Hepatocyte (in vitro differentiated cells): ENCODE measurements at regions not wholly inside any gene's neighbourhood (a gene's known extent, or its start where the extent isn't known, plus 50 kb on each side); places are given as distances from the start of the nearest gene placed in this dataset.

Experiments used
- DNase-seq: peaks from one replicate; pipeline ENCODE4 v3.0.0-alpha.2; 2016; ENCODE audit warnings: low spot score
- H2AFZ ChIP-seq: fragments of 200-600 bp; sonication (generic); 2 replicates; pipeline ENCODE4 v1.6.0; 2016; ENCODE audit warnings: antibody characterized with exemption, mild to moderate bottlenecking
- H3K27ac ChIP-seq: fragments of 200-600 bp; sonication (generic); 2 replicates; pipeline ENCODE4 v1.5.1; 2016; ENCODE audit warnings: mild to moderate bottlenecking
- H3K27me3 ChIP-seq: fragments of 200-600 bp; sonication (generic); 2 replicates; pipeline ENCODE4 v1.6.1; 2016
- H3K36me3 ChIP-seq: fragments of 200-600 bp; sonication (generic); replicated peaks from 2 replicates; pipeline ENCODE4 v1.5.1; 2016; ENCODE audit warnings: low read depth; ENCODE audit not compliant: insufficient read depth
- H3K4me1 ChIP-seq: fragments of 200-600 bp; sonication (generic); 2 replicates; pipeline ENCODE4 v1.5.1; 2016; ENCODE audit warnings: mild to moderate bottlenecking, moderate library complexity; ENCODE audit not compliant: insufficient read depth
- H3K4me2 ChIP-seq: fragments of 200-600 bp; sonication (generic); 2 replicates; pipeline ENCODE4 v1.6.0; 2016
- H3K4me3 ChIP-seq: fragments of 200-600 bp; sonication (generic); 2 replicates; pipeline ENCODE4 v1.5.1; 2016; ENCODE audit warnings: mild to moderate bottlenecking
- H3K79me2 ChIP-seq: fragments of 200-600 bp; sonication (generic); 2 replicates; pipeline ENCODE4 v1.6.0; 2017; ENCODE audit warnings: mild to moderate bottlenecking
- H3K9me2 ChIP-seq: fragments of 200-600 bp; sonication (generic); replicated peaks from 2 replicates; pipeline ENCODE4 v1.6.0; 2017; ENCODE audit warnings: mild to moderate bottlenecking; ENCODE audit not compliant: insufficient read depth
- H3K9me3 ChIP-seq: fragments of 200-600 bp; sonication (generic); 2 replicates; pipeline ENCODE4 v1.5.1; 2016; ENCODE audit warnings: low read depth, mild to moderate bottlenecking
- H4K20me1 ChIP-seq: fragments of 200-600 bp; sonication (generic); 2 replicates; pipeline ENCODE4 v1.6.0; 2016; ENCODE audit warnings: mild to moderate bottlenecking; ENCODE audit not compliant: insufficient read depth, poor library complexity, severe bottlenecking
- EZH2 ChIP-seq: fragments of 200-600 bp; sonication (generic); IDR thresholded peaks from 2 replicates; pipeline ENCODE4 v1.6.1; 2016; ENCODE audit warnings: antibody characterized with exemption, mild to moderate bottlenecking, borderline replicate concordance
- EZH2phosphoT487 ChIP-seq: fragments of 200-600 bp; sonication (generic); IDR thresholded peaks from one replicate; pipeline ENCODE4 v1.6.1; 2018; ENCODE audit warnings: antibody characterized with exemption, mild to moderate bottlenecking, low read depth, moderate library complexity; ENCODE audit not compliant: unreplicated experiment, severe bottlenecking
- WGBS: methylation state at CpG from one replicate; pipeline ENCODE4 v1.1.6; 2016; ENCODE audit warnings: low lambda C conversion rate; ENCODE audit errors: missing lambda C conversion rate; 5-methylcytosine and 5-hydroxymethylcytosine counted together
- TF ChIP-seq, protein P1 (sequence below): fragments of 200-600 bp; sonication (generic); IDR thresholded peaks from 2 replicates; pipeline ENCODE4 v1.5.1; 2016; ENCODE audit warnings: antibody characterized with exemption, mild to moderate bottlenecking; ENCODE audit not compliant: poor library complexity

GRCh38 chr6:105952326-105952725 lies 133.8 kb upstream of the PRDM1 start:
- TF ChIP-seq, protein P1, sequence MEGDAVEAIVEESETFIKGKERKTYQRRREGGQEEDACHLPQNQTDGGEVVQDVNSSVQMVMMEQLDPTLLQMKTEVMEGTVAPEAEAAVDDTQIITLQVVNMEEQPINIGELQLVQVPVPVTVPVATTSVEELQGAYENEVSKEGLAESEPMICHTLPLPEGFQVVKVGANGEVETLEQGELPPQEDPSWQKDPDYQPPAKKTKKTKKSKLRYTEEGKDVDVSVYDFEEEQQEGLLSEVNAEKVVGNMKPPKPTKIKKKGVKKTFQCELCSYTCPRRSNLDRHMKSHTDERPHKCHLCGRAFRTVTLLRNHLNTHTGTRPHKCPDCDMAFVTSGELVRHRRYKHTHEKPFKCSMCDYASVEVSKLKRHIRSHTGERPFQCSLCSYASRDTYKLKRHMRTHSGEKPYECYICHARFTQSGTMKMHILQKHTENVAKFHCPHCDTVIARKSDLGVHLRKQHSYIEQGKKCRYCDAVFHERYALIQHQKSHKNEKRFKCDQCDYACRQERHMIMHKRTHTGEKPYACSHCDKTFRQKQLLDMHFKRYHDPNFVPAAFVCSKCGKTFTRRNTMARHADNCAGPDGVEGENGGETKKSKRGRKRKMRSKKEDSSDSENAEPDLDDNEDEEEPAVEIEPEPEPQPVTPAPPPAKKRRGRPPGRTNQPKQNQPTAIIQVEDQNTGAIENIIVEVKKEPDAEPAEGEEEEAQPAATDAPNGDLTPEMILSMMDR, result no peak
- TF ChIP-seq EZH2phosphoT487 (no peak), EZH2 (no peak)

GRCh38 chr6:105951322-105951721 lies 134.8 kb upstream of the PRDM1 start:
- DNase-seq, result no peak
- no peaks in the 10 kb centered on the region for H3K4me1 ChIP-seq
- no peaks in the 10 kb centered on the region for H3K36me3 ChIP-seq
- no peak overlapping the region for H3K4me3 ChIP-seq
- no peak overlapping the region for H3K4me2 ChIP-seq
- no peaks in the 10 kb centered on the region for H3K79me2 ChIP-seq
- no peaks in the 10 kb centered on the region for H4K20me1 ChIP-seq
- no peaks in the 10 kb centered on the region for H3K27me3 ChIP-seq
- no peaks in the 10 kb centered on the region for H3K9me3 ChIP-seq
- WGBS, result 89% methylated on average over 4 of the region's 4 CpGs
- H2AFZ ChIP-seq, result no peak overlapping the region
- no peak overlapping the region for H3K27ac ChIP-seq
- no peaks in the 10 kb centered on the region for H3K9me2 ChIP-seq
- no peak for TF ChIP-seq EZH2
- TF ChIP-seq EZH2phosphoT487, result no peak
- TF ChIP-seq, protein P1, result no peak

More at GRCh38 chr6:105952326-105952725, 133.8 kb upstream of the PRDM1 start:
- no peak overlapping the region for H3K27ac ChIP-seq
- H2AFZ ChIP-seq, result no peak overlapping the region
- H3K9me3 ChIP-seq, result no peaks in the 10 kb centered on the region
- WGBS, result 73% methylated on average over 3 of the region's 3 CpGs
- H3K36me3 ChIP-seq, result no peaks in the 10 kb centered on the region
- no peaks in the 10 kb centered on the region for H4K20me1 ChIP-seq
- H3K9me2 ChIP-seq, result no peaks in the 10 kb centered on the region
- H3K4me1 ChIP-seq, result no peaks in the 10 kb centered on the region
- no peak overlapping the region for H3K4me3 ChIP-seq
- H3K79me2 ChIP-seq, result no peaks in the 10 kb centered on the region
- DNase-seq, result no peak
- H3K27me3 ChIP-seq, result no peaks in the 10 kb centered on the region
- no peak overlapping the region for H3K4me2 ChIP-seq

- no peak for DNase-seq
- Histone ChIP-seq H3K79me2 (no peaks in the 10 kb centered on the region), H3K4me2 (no peak overlapping the region), H3K9me3 (no peaks in the 10 kb centered on the region), H3K9me2 (no peaks in the 10 kb centered on the region), H3K4me1 (no peaks in the 10 kb centered on the region), H4K20me1 (no peaks in the 10 kb centered on the region), H3K27me3 (peaks cover 5% of the 10 kb centered on the region), H3K4me3 (no peak overlapping the region), H3K27ac (no peak overlapping the region), H3K36me3 (no peaks in the 10 kb centered on the region), H2AFZ (no peak overlapping the region)
- no peak for TF ChIP-seq EZH2
- no peak for TF ChIP-seq EZH2phosphoT487
- TF ChIP-seq, protein P1, result no peak
- WGBS, result 59% methylated on average over 2 of the region's 2 CpGs
Measured at GRCh38 chr6:105949869-105950268, 136.3 kb upstream of the PRDM1 start.

- Histone ChIP-seq H3K4me2 (no peak overlapping the region), H4K20me1 (no peaks in the 10 kb centered on the region), H3K4me1 (no peaks in the 10 kb centered on the region), H3K9me2 (no peaks in the 10 kb centered on the region), H3K27ac (no peak overlapping the region), H3K79me2 (no peaks in the 10 kb centered on the region), H3K4me3 (no peak overlapping the region), H2AFZ (no peak overlapping the region), H3K9me3 (no peaks in the 10 kb centered on the region), H3K36me3 (no peaks in the 10 kb centered on the region), H3K27me3 (peaks cover 5% of the 10 kb centered on the region)
- 92% methylated on average over 2 of the region's 2 CpGs for WGBS
- TF ChIP-seq, protein P1, result no peak
- TF ChIP-seq EZH2phosphoT487 (no peak), EZH2 (no peak)
- DNase-seq, result no peak
Measured at GRCh38 chr6:105943514-105943913, 142.6 kb upstream of the PRDM1 start.
